Natural killer cell (primary cell): ENCODE measurements at regions not wholly inside any gene's neighbourhood (a gene's known extent, or its start where the extent isn't known, plus 50 kb on each side); places are given as distances from the start of the nearest gene placed in this dataset.

Experiments
- ATAC-seq, 3 donors: fragments of 150-1000 bp in 2 of 3; fragments of 200-7000 bp in 1 of 3; cut with Tn5 transposase; 1 replicate in 1 of 3; 2 replicates in 2 of 3; pipeline ENCODE4 v1.10.0; 2021; ENCODE audit warnings: mild to moderate bottlenecking in 2 of 3, moderate library complexity in 2 of 3
- DNase-seq, 2 donors: peaks; one replicate each; pipeline versions ENCODE4 v3.0.0 to v3.0.0-alpha.2; 2013 to 2021; ENCODE audit warnings: mixed read lengths in 1 of 2
- H3K27ac ChIP-seq: one replicate; pipeline ENCODE4 v1.5.1; 2013; ENCODE audit warnings: mild to moderate bottlenecking, low read length
- H3K27me3 ChIP-seq: one replicate; pipeline ENCODE4 v1.6.1; 2013; ENCODE audit warnings: low read length; ENCODE audit not compliant: control insufficient read depth, insufficient read depth
- H3K36me3 ChIP-seq: one replicate; pipeline ENCODE4 v1.6.1; 2013; ENCODE audit warnings: low read length; ENCODE audit not compliant: control insufficient read depth, insufficient read depth
- H3K4me1 ChIP-seq: one replicate; pipeline ENCODE4 v1.6.1; 2013; ENCODE audit warnings: low read length; ENCODE audit not compliant: control insufficient read depth, insufficient read depth
- H3K4me3 ChIP-seq: one replicate; pipeline ENCODE4 v1.5.1; 2013; ENCODE audit warnings: low read length
- H3K9me3 ChIP-seq: one replicate; pipeline ENCODE4 v1.6.1; 2013; ENCODE audit warnings: low read length; ENCODE audit not compliant: control insufficient read depth, insufficient read depth
- H3K27ac Mint-ChIP-seq, 2 donors: one replicate each; pipeline ENCODE4 v1.8.0; 2022; ENCODE audit warnings: mild to moderate bottlenecking in 2 of 2, mixed read lengths in 2 of 2, moderate library complexity in 1 of 2
- H3K27me3 Mint-ChIP-seq, 2 donors: one replicate each; pipeline ENCODE4 v1.8.0; 2022; ENCODE audit warnings: low read depth in 2 of 2, mixed read lengths in 2 of 2
- H3K36me3 Mint-ChIP-seq: one replicate; pipeline ENCODE4 v1.8.0; 2022; ENCODE audit warnings: mixed read lengths
- H3K4me1 Mint-ChIP-seq, 2 donors: one replicate each; pipeline ENCODE4 v1.8.0; 2022; ENCODE audit warnings: mixed read lengths in 2 of 2
- H3K4me3 Mint-ChIP-seq: one replicate; pipeline ENCODE4 v1.8.0; 2022; ENCODE audit warnings: mild to moderate bottlenecking, moderate library complexity, mixed read lengths
- H3K9me3 Mint-ChIP-seq, 2 donors: one replicate each; pipeline ENCODE4 v1.8.0; 2022; ENCODE audit warnings: mixed read lengths in 2 of 2
- WGBS: methylation state at CpG from one replicate; pipeline ENCODE4 v1.1.7; 2013; ENCODE audit warnings: missing lambda C conversion rate; ENCODE audit not compliant: insufficient coverage; 5-methylcytosine and 5-hydroxymethylcytosine counted together
- intact Hi-C: fragments of 100-400 bp; cut with micrococcal nuclease; formaldehyde crosslinking; loops from one replicate; pipeline ENCODE4 v1.14.2; 2022
- TF ChIP-seq, protein P1 (sequence below): fragments of 200-600 bp; IDR thresholded peaks from one replicate; pipeline ENCODE4 v1.8.0; 2022; ENCODE audit warnings: antibody characterized with exemption

DNA sequence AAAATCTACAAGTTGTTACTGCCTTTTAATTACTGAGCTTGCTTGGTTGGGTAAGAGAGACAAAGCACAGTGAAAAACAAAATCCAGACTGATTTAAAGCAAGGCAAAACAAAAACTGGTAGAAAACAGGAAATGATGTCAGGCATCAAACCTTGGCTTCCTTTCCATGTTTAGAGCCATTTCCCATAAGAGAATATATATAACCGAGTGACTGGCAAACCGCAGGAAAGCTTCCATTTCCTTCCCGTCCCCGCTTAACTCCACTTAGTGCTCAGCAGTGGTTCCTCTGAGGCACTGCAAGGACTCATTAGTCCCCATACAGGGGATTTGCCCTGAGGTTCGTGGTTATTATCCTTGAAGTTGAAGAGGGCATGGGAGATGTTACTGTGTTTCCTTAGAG, 446.3 kb downstream of the LPIN1 start:
- Mint-ChIP-seq H3K36me3 (peaks cover 23% of the 10 kb centered on the region), H3K4me3 (peak overlapping the region; percentile 6), H3K4me1 (peaks cover 28 to 31% of the 10 kb centered on the region in 2 donors), H3K27me3 (peaks cover 11 to 15% of the 10 kb centered on the region in 2 donors), H3K9me3 (peaks cover 2 to 4% of the 10 kb centered on the region in 2 donors), H3K27ac (no peak overlapping the region)
- H3K4me1 ChIP-seq = peaks cover 4% of the 10 kb centered on the region
- intact Hi-C loops = no loop called here
- peak in 1 of 2 donors; percentile 33 for DNase-seq
- no peak for ATAC-seq
- H3K4me3 ChIP-seq = no peak overlapping the region
- no peak overlapping the region for H3K27ac ChIP-seq
- TF ChIP-seq, protein P1, sequence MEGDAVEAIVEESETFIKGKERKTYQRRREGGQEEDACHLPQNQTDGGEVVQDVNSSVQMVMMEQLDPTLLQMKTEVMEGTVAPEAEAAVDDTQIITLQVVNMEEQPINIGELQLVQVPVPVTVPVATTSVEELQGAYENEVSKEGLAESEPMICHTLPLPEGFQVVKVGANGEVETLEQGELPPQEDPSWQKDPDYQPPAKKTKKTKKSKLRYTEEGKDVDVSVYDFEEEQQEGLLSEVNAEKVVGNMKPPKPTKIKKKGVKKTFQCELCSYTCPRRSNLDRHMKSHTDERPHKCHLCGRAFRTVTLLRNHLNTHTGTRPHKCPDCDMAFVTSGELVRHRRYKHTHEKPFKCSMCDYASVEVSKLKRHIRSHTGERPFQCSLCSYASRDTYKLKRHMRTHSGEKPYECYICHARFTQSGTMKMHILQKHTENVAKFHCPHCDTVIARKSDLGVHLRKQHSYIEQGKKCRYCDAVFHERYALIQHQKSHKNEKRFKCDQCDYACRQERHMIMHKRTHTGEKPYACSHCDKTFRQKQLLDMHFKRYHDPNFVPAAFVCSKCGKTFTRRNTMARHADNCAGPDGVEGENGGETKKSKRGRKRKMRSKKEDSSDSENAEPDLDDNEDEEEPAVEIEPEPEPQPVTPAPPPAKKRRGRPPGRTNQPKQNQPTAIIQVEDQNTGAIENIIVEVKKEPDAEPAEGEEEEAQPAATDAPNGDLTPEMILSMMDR = no peak
- WGBS = 27% methylated on average over 5 of the region's 5 CpGs
- H3K27me3 ChIP-seq = peaks cover 2% of the 10 kb centered on the region
- H3K9me3 ChIP-seq = peaks cover 6% of the 10 kb centered on the region
- H3K36me3 ChIP-seq = no peaks in the 10 kb centered on the region

GRCh38 chr2:12194968-12195367, 448.5 kb downstream of the LPIN1 start:
- no peak for ATAC-seq
- TF ChIP-seq, protein P1 = no peak
- H3K9me3 Mint-ChIP-seq = peaks cover 2 to 10% of the 10 kb centered on the region in 2 donors
- H3K36me3 Mint-ChIP-seq = peaks cover 8% of the 10 kb centered on the region
- peaks cover 34 to 37% of the 10 kb centered on the region in 2 donors for H3K4me1 Mint-ChIP-seq
- no peak for DNase-seq
- intact Hi-C loops = no loop called here
- peaks cover under 1 to 7% of the 10 kb centered on the region in 2 donors for H3K27me3 Mint-ChIP-seq
- Histone ChIP-seq H3K27me3 (peaks cover 2% of the 10 kb centered on the region), H3K27ac (no peak overlapping the region), H3K4me3 (no peak overlapping the region), H3K4me1 (peaks cover 4% of the 10 kb centered on the region), H3K9me3 (peaks cover 6% of the 10 kb centered on the region), H3K36me3 (no peaks in the 10 kb centered on the region)
- H3K4me3 Mint-ChIP-seq = no peak overlapping the region
- no peak overlapping the region for H3K27ac Mint-ChIP-seq
- 87% methylated on average over 1 of the region's 1 CpG for WGBS

GRCh38 chr2:12196495-12196894, 450.1 kb downstream of the LPIN1 start:
- H3K9me3 ChIP-seq = peaks cover 6% of the 10 kb centered on the region
- H3K4me1 Mint-ChIP-seq = peaks cover 34 to 37% of the 10 kb centered on the region in 2 donors
- intact Hi-C loops = no loop called here
- no peak overlapping the region for H3K4me3 ChIP-seq
- TF ChIP-seq, protein P1 = no peak
- H3K9me3 Mint-ChIP-seq = peaks cover 2 to 10% of the 10 kb centered on the region in 2 donors
- peaks cover 4% of the 10 kb centered on the region for H3K4me1 ChIP-seq
- no peak for DNase-seq
- no peak overlapping the region for H3K27ac Mint-ChIP-seq
- no peaks in the 10 kb centered on the region for H3K36me3 ChIP-seq
- no CpG with 5 or more reads among the region's 1 CpG for WGBS
- no peak overlapping the region for H3K27ac ChIP-seq
- H3K4me3 Mint-ChIP-seq = peak overlapping the region; percentile 32
- no peaks in the 10 kb centered on the region for H3K27me3 ChIP-seq
- ATAC-seq = no peak
- peaks cover 0 to 8% of the 10 kb centered on the region in 2 donors for H3K27me3 Mint-ChIP-seq
- H3K36me3 Mint-ChIP-seq = peaks cover 8% of the 10 kb centered on the region

GRCh38 chr2:12197133-12197532, 450.7 kb downstream of the LPIN1 start:
- Histone ChIP-seq H3K9me3 (peaks cover 6% of the 10 kb centered on the region), H3K27me3 (no peaks in the 10 kb centered on the region), H3K4me3 (no peak overlapping the region), H3K36me3 (no peaks in the 10 kb centered on the region), H3K4me1 (peaks cover 4% of the 10 kb centered on the region), H3K27ac (no peak overlapping the region)
- peaks cover 2 to 5% of the 10 kb centered on the region in 2 donors for H3K27me3 Mint-ChIP-seq
- DNase-seq (no peak), ATAC-seq (peak in 2 of 3 donors; percentile 26 to 57)
- WGBS = 92% methylated on average over 1 of the region's 1 CpG
- H3K4me1 Mint-ChIP-seq = peaks cover 34 to 37% of the 10 kb centered on the region in 2 donors
- H3K27ac Mint-ChIP-seq = peak overlapping the region in 1 of 2 donors; percentile 22
- peak overlapping the region; percentile 32 for H3K4me3 Mint-ChIP-seq
- peaks cover 8% of the 10 kb centered on the region for H3K36me3 Mint-ChIP-seq
- intact Hi-C loops = no loop called here
- TF ChIP-seq, protein P1 = no peak
- H3K9me3 Mint-ChIP-seq = peaks cover 2 to 10% of the 10 kb centered on the region in 2 donors
